ENCODE measurements at regions not wholly inside any gene's neighbourhood (a gene's known extent, or its start where the extent isn't known, plus 50 kb on each side); places are given as distances from the start of the nearest gene placed in this dataset.

GRCh38 chr13:63195726-63196125, 1780.1 kb upstream of the PCDH20 start:
- no peak for TF ChIP-seq CTCF (IDR thresholded peaks at IDR 0.05)

GRCh38 chr13:63190742-63191141, 1775.1 kb upstream of the PCDH20 start:
- no peak for TF ChIP-seq CTCF (IDR thresholded peaks at IDR 0.05)

DNA sequence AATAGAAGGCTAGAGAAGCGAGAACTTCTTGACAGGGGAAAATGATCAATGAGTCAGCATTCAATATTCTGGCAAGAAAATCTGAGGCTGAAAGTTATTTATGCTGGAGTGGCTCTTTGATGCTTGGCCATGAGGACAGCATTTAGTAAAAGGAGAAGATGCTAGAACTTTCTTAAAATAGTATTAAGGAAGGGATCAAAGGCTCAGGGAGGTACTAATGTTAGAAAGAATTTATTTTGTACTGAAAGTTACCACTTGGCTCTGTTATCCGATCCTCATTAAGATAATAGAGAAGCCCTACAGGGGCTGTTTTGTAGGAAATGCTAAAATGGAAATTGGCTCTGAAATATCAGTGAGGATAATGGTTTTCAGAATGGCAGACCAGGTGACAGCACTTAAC, 1774.6 kb upstream of the PCDH20 start:
- no peak for TF ChIP-seq CTCF (IDR thresholded peaks at IDR 0.05)

- no peak for TF ChIP-seq CTCF (IDR thresholded peaks at IDR 0.05)
These were observed 1774.1 kb upstream of the PCDH20 start for GRCh38 chr13:63189712-63190111.

DNA sequence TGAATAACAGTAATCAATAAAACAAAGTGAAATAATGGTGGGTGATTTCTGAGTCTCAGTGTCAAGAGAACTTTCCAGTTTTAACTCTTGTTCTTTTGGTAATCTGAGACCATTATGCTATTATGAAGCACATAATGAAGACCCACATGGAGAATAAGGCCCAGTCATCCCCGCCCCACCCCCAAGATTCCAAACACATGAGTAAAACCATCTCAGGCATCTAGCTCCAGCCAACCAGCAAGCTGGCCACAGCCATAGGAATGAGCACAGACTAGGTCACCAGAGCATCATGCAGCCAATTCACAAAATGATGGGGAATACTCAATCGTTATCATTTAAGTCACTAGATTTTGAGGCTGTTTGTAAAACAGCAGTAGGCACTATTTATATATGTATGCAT, 1769.0 kb upstream of the PCDH20 start:
- no peak for TF ChIP-seq CTCF (IDR thresholded peaks at IDR 0.05)

DNA sequence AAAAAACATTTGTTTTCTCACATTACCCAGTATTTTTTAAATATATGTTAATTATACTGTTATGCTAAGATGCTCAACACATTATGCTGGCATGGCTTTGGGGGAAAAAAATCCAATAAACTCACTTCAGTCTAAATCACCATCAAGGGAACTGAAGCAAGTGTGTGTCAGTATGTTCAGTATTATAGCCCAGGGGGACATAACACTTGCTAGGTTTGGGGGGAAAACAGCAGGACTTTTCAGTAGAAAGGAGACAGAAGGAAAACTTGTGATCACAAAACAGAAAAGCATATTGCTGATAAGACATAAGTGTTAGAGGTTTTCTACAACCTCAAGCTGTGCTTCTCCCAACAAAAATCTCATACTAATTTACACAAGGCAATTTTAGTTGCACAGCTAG, 1759.9 kb upstream of the PCDH20 start:
- no peak for TF ChIP-seq CTCF (IDR thresholded peaks at IDR 0.05)

GRCh38 chr13:63167699-63168337, 1752.2 kb upstream of the PCDH20 start:
- no peak for TF ChIP-seq CTCF (IDR thresholded peaks at IDR 0.05)

DNA sequence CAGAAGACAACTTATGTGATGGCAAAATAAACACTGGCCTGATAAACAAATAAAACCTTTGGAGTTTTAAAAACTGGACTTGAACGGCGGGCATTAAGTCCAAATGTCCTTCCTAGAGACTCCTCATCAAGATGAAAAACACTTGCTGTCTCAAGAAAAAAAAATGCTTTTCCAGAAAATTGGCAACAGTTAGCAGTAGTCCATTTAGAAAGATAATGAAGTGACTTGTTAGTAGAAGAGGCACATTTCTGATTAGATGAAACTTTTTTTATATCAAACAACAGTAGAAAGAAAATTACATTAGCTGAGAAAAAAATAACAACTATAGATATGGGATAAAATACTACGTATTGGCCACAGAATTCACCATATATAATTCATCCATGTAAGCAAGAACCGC, 1750.7 kb upstream of the PCDH20 start:
- TF ChIP-seq CTCF (IDR thresholded peaks at IDR 0.05) = no peak

Data from LNCAP (cell line).